SK-N-MC (cell line): ENCODE measurements at regions not wholly inside any gene's neighbourhood (a gene's known extent, or its start where the extent isn't known, plus 50 kb on each side); places are given as distances from the start of the nearest gene placed in this dataset.

Source experiments
- EZH2 ChIP-seq: fragments of 200-600 bp; sonication (generic); IDR thresholded peaks from one replicate; pipeline ENCODE4 v1.6.1; 2017; ENCODE audit warnings: antibody characterized with exemption
- POLR2AphosphoS5 ChIP-seq: IDR thresholded peaks from 2 replicates; pipeline ENCODE4 v1.6.1; 2012; ENCODE audit warnings: mild to moderate bottlenecking, low read depth, low read length, borderline replicate concordance

DNA sequence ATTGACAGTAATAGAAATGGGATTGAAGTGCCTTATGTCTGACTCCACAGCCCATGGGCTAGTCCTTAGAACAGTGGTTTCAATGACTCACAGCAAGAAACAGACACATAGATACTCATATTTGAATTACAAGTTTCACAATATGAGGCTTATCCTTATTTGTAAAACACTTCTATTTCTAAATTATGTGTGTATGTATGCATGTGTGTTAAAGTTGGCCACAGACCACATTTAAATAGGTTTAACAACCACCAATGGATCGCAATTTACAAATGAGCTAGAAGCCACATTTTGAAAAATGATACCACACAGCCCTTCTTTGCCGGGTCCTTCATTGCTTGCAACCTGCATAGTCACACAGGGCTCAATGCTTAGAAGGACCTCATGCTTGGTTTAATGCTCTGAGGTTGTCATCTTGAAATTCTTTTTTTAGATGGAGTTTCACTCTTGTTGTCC is 157.8 kb upstream of the PREP start:
- TF ChIP-seq EZH2 = no peak
- no peak for TF ChIP-seq POLR2AphosphoS5
